MM.1S (cell line): ENCODE measurements at regions not wholly inside any gene's neighbourhood (a gene's known extent, or its start where the extent isn't known, plus 50 kb on each side); places are given as distances from the start of the nearest gene placed in this dataset.

Experiments used
- DNase-seq: peaks from one replicate; pipeline ENCODE4 v3.0.0-alpha.2; 2015
- H2AFZ ChIP-seq: fragments of 300-600 bp; sonication (generic); 2 replicates; pipeline ENCODE4 v1.6.0; 2016; ENCODE audit warnings: antibody characterized with exemption, low read length
- H3F3A ChIP-seq: fragments of 300-600 bp; sonication (generic); 2 replicates; pipeline ENCODE4 v1.6.1; 2016; ENCODE audit warnings: mild to moderate bottlenecking, antibody characterized with exemption, low read length, moderate library complexity, mixed read lengths; ENCODE audit not compliant: insufficient read depth
- H3K27ac ChIP-seq: fragments of 300-600 bp; sonication (generic); 2 replicates; pipeline ENCODE4 v1.5.1; 2016; ENCODE audit warnings: mild to moderate bottlenecking, low read length
- H3K27me3 ChIP-seq: fragments of 300-600 bp; sonication (generic); replicated peaks from 2 replicates; pipeline ENCODE4 v1.6.0; 2016; ENCODE audit warnings: low read length; ENCODE audit not compliant: insufficient read depth
- H3K36me3 ChIP-seq: fragments of 300-600 bp; sonication (generic); replicated peaks from 2 replicates; pipeline ENCODE4 v1.6.1; 2016; ENCODE audit warnings: mild to moderate bottlenecking, low read length, mixed read lengths; ENCODE audit not compliant: insufficient read depth
- H3K4me1 ChIP-seq: fragments of 300-600 bp; sonication (generic); 2 replicates; pipeline ENCODE4 v1.6.1; 2016; ENCODE audit warnings: low read length, mixed read lengths
- H3K4me2 ChIP-seq: fragments of 300-600 bp; sonication (generic); 2 replicates; pipeline ENCODE4 v1.6.0; 2016; ENCODE audit warnings: low read depth, low read length
- H3K4me3 ChIP-seq: fragments of 300-600 bp; sonication (generic); 2 replicates; pipeline ENCODE4 v1.5.1; 2016; ENCODE audit warnings: low read length, mixed read lengths
- H3K79me2 ChIP-seq: fragments of 300-600 bp; sonication (generic); 2 replicates; pipeline ENCODE4 v1.6.1; 2016; ENCODE audit warnings: mixed run types, low read length, mixed read lengths
- H3K9ac ChIP-seq: fragments of 300-600 bp; sonication (generic); 2 replicates; pipeline ENCODE4 v1.6.1; 2016; ENCODE audit warnings: low read length, mixed read lengths
- H3K9me2 ChIP-seq: fragments of 300-600 bp; sonication (generic); replicated peaks from 2 replicates; pipeline ENCODE4 v1.6.1; 2016; ENCODE audit warnings: mild to moderate bottlenecking, low read length, mixed read lengths; ENCODE audit not compliant: insufficient read depth
- H3K9me3 ChIP-seq: fragments of 300-600 bp; sonication (generic); replicated peaks from 2 replicates; pipeline ENCODE4 v1.6.1; 2016; ENCODE audit warnings: mild to moderate bottlenecking, low read length, mixed read lengths; ENCODE audit not compliant: insufficient read depth
- H4K20me1 ChIP-seq: fragments of 300-600 bp; sonication (generic); 2 replicates; pipeline ENCODE4 v1.6.1; 2016; ENCODE audit warnings: mild to moderate bottlenecking, low read length, moderate library complexity, mixed read lengths; ENCODE audit not compliant: insufficient read depth
- CTCF ChIP-seq: fragments of 300-600 bp; sonication (generic); IDR thresholded peaks from 2 replicates; pipeline ENCODE4 v1.5.1; 2016; ENCODE audit warnings: antibody characterized with exemption, low read length, mixed read lengths
- EZH2 ChIP-seq: fragments of 300-600 bp; sonication (generic); optimal IDR thresholded peaks from 2 replicates; pipeline ENCODE3; 2017; ENCODE audit warnings: low read depth, mild to moderate bottlenecking, antibody characterized with exemption, low read length, mixed read lengths
- EZH2phosphoT487 ChIP-seq: fragments of 300-600 bp; sonication (generic); IDR thresholded peaks from 2 replicates; pipeline ENCODE4 v1.6.1; 2018; ENCODE audit warnings: antibody characterized with exemption, low read length

- H3K36me3 ChIP-seq: no peaks in the 10 kb centered on the region
- H3K4me2 ChIP-seq: no peak overlapping the region
- no peaks in the 10 kb centered on the region for H3K27me3 ChIP-seq
- H3K9ac ChIP-seq: no peak overlapping the region
- no peak overlapping the region for H2AFZ ChIP-seq
- DNase-seq: no peak
- H3K4me1 ChIP-seq: no peaks in the 10 kb centered on the region
- no peak overlapping the region for H3K27ac ChIP-seq
- no peaks in the 10 kb centered on the region for H3K79me2 ChIP-seq
- no peak overlapping the region for H3K4me3 ChIP-seq
- no peaks in the 10 kb centered on the region for H3F3A ChIP-seq
- H3K9me3 ChIP-seq: no peaks in the 10 kb centered on the region
- no peaks in the 10 kb centered on the region for H3K9me2 ChIP-seq
- no peaks in the 10 kb centered on the region for H4K20me1 ChIP-seq
- TF ChIP-seq EZH2phosphoT487: no peak
- TF ChIP-seq CTCF: no peak
- TF ChIP-seq EZH2: no peak
These were observed 451.4 kb downstream of the TMX3 start for GRCh38 chr18:68263481-68263880.

- DNase-seq: no peak
- H3K27me3 ChIP-seq: no peaks in the 10 kb centered on the region
These were observed 452.1 kb downstream of the TMX3 start for GRCh38 chr18:68262690-68263294.

GRCh38 chr18:68256418-68257067, 458.4 kb downstream of the TMX3 start:
- Histone ChIP-seq H3K4me2 (no peak overlapping the region), H2AFZ (no peak overlapping the region)

More at GRCh38 chr18:68262690-68263294, 452.1 kb downstream of the TMX3 start:
- H3K4me1 ChIP-seq: no peaks in the 10 kb centered on the region
- no peak overlapping the region for H3K27ac ChIP-seq
- H3K36me3 ChIP-seq: no peaks in the 10 kb centered on the region
- no peak overlapping the region for H2AFZ ChIP-seq
- H4K20me1 ChIP-seq: no peaks in the 10 kb centered on the region
- no peaks in the 10 kb centered on the region for H3K79me2 ChIP-seq
- H3K4me2 ChIP-seq: no peak overlapping the region
- no peak overlapping the region for H3K4me3 ChIP-seq
- H3F3A ChIP-seq: no peaks in the 10 kb centered on the region
- no peaks in the 10 kb centered on the region for H3K9me3 ChIP-seq
- no peak for TF ChIP-seq EZH2
- TF ChIP-seq EZH2phosphoT487: no peak
- TF ChIP-seq CTCF: no peak
- no peak overlapping the region for H3K9ac ChIP-seq
- no peaks in the 10 kb centered on the region for H3K9me2 ChIP-seq

More at GRCh38 chr18:68256418-68257067, 458.4 kb downstream of the TMX3 start:
- no peaks in the 10 kb centered on the region for H3K27me3 ChIP-seq
- H3K9me2 ChIP-seq: no peaks in the 10 kb centered on the region
- H3K27ac ChIP-seq: no peak overlapping the region
- no peaks in the 10 kb centered on the region for H3K79me2 ChIP-seq
- DNase-seq: no peak
- no peaks in the 10 kb centered on the region for H3K36me3 ChIP-seq
- H3K9ac ChIP-seq: no peak overlapping the region
- no peak for TF ChIP-seq EZH2phosphoT487
- no peak for TF ChIP-seq EZH2
- no peak for TF ChIP-seq CTCF
- H3F3A ChIP-seq: no peaks in the 10 kb centered on the region
- H3K4me3 ChIP-seq: no peak overlapping the region
- H3K4me1 ChIP-seq: no peaks in the 10 kb centered on the region
- H3K9me3 ChIP-seq: no peaks in the 10 kb centered on the region
- no peaks in the 10 kb centered on the region for H4K20me1 ChIP-seq
